ENCODE measurements at regions not wholly inside any gene's neighbourhood (a gene's known extent, or its start where the extent isn't known, plus 50 kb on each side); places are given as distances from the start of the nearest gene placed in this dataset.
"Not testable (repeated sequence)": the region's sequence is repeated elsewhere in the genome, so short reads cannot be mapped to it uniquely, and the experiment has no call there.

GRCh38 chr7:68014031-68014736, 1017.6 kb downstream of the TYW1 start:
- no peak for DNase-seq (ENCODE audit: low read depth)

- no peak for DNase-seq (ENCODE audit: low read depth)
These were observed 1018.7 kb downstream of the TYW1 start for GRCh38 chr7:68015122-68015977.

GRCh38 chr7:68015978-68016532, 1019.4 kb downstream of the TYW1 start:
- no peak for DNase-seq (ENCODE audit: low read depth)

- no peak for DNase-seq (ENCODE audit: low read depth)
These were observed 1023.5 kb downstream of the TYW1 start for GRCh38 chr7:68020102-68020501.

- DNase-seq (ENCODE audit: low read depth) = no peak
These were observed 1028.7 kb downstream of the TYW1 start for GRCh38 chr7:68025369-68025768.

- DNase-seq (ENCODE audit: low read depth) = no peak
These were observed 1033.9 kb downstream of the TYW1 start for GRCh38 chr7:68030530-68030929.

- DNase-seq (ENCODE audit: low read depth) = no peak
These were observed 1034.7 kb downstream of the TYW1 start for GRCh38 chr7:68031180-68031943.

- no peak for DNase-seq (ENCODE audit: low read depth)
These were observed 1042.1 kb downstream of the TYW1 start for GRCh38 chr7:68038621-68039314.

- DNase-seq (ENCODE audit: low read depth) = no peak
These were observed 1044.9 kb downstream of the TYW1 start for GRCh38 chr7:68041554-68041953.

- no peak for DNase-seq (ENCODE audit: low read depth)
These were observed 1046.9 kb downstream of the TYW1 start for GRCh38 chr7:68043546-68043945.

- no peak for DNase-seq (ENCODE audit: low read depth)
These were observed 1054.0 kb downstream of the TYW1 start for GRCh38 chr7:68050627-68051026.

- DNase-seq (ENCODE audit: low read depth) = no peak
These were observed 1061.4 kb downstream of the TYW1 start for GRCh38 chr7:68058014-68058413.

GRCh38 chr7:68063171-68063570, 1066.5 kb downstream of the TYW1 start:
- DNase-seq (ENCODE audit: low read depth) = no peak

- no peak for DNase-seq (ENCODE audit: low read depth)
These were observed 1068.9 kb downstream of the TYW1 start for GRCh38 chr7:68065581-68065980.

GRCh38 chr7:68067845-68068244, 1071.2 kb downstream of the TYW1 start:
- no peak for DNase-seq (ENCODE audit: low read depth)

GRCh38 chr7:68070992-68071391, 1074.4 kb downstream of the TYW1 start:
- no peak for DNase-seq (ENCODE audit: low read depth)

- no peak for DNase-seq (ENCODE audit: low read depth)
These were observed 1077.1 kb downstream of the TYW1 start for GRCh38 chr7:68073701-68074100.

- no peak for DNase-seq (ENCODE audit: low read depth)
These were observed 1077.6 kb downstream of the TYW1 start for GRCh38 chr7:68074242-68074641.

GRCh38 chr7:68078157-68078710, 1081.6 kb downstream of the TYW1 start:
- no peak for DNase-seq (ENCODE audit: low read depth)

- DNase-seq (ENCODE audit: low read depth) = not testable (repeated sequence)
These were observed 1085.7 kb downstream of the TYW1 start for GRCh38 chr7:68082066-68082960.
